ENCODE measurements at regions not wholly inside any gene's neighbourhood (a gene's known extent, or its start where the extent isn't known, plus 50 kb on each side); places are given as distances from the start of the nearest gene placed in this dataset.

GRCh38 chr2:160672211-160672610 is 178.6 kb upstream of the RBMS1 start:
- no peak for DNase-seq (ENCODE audit: low spot score)

GRCh38 chr2:160674146-160674750 is 180.6 kb upstream of the RBMS1 start:
- no peak for DNase-seq (ENCODE audit: low spot score)

- DNase-seq (ENCODE audit: low spot score), result no peak
These were observed 186.1 kb upstream of the RBMS1 start for GRCh38 chr2:160679686-160680085.

GRCh38 chr2:160680294-160680693 is 186.7 kb upstream of the RBMS1 start:
- no peak for DNase-seq (ENCODE audit: low spot score)

- DNase-seq (ENCODE audit: low spot score), result no peak
These were observed 187.4 kb upstream of the RBMS1 start for GRCh38 chr2:160680974-160681373.

DNA sequence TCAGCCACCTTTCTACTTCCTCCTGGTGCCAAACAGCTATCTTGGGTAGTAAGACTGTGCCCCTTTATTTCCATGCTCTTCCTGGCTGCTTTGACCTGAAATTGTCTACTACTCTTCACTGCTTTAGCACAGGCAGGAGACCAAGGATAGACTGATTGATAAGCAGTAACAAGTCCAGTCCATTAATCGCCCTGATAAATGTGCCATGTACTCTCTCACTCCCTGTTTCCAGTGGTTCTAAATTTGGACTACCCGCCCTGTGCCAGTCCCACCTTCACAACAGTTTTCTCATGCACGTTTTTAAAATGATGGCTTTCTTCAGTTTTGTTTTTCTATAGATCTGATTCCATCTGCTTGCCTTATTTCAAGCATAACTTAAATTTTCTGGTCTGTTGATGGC is 189.6 kb upstream of the RBMS1 start:
- no peak for DNase-seq (ENCODE audit: low spot score)

DNA sequence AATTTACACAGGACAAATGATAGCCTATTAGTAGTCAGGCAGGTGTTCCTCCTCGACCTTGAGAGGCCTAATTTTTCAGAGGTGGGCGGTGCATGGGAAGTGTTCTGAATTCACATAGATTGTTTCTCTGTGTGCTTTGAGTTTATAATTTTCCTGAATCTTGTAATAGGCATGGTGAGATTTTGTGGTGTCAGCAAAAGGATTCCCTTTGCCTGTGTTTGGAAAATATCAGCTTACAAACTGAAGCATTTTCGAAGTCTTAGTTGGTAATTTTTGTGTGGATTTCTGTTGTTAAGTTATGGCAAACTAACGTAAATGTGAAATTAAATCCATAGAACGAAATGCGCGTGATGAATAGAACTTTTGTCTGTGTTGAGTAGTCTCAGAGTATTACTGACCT is 194.0 kb upstream of the RBMS1 start:
- DNase-seq (ENCODE audit: low spot score), result no peak

DNA sequence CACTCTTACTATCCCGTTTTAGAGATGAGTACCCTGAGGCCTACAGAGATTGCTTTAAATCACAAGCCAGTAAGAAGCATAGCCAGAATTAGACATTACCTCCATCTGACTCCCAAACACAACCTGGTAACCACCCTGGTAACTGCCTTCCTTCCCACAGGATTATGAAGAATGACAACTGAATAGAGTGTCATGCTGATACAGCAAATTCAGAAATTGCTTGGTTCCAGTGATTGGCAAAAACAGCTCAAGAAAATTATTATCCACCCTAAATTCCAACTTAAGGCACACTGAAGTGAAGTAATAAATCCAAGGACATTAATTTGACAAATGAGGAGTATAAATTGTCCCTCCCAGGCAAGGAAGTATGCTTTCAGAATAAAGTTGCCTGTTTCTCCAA is 195.8 kb upstream of the RBMS1 start:
- no peak for DNase-seq (ENCODE audit: low spot score)

- DNase-seq (ENCODE audit: low spot score), result no peak
These were observed 200.6 kb upstream of the RBMS1 start for GRCh38 chr2:160694221-160694620.

- DNase-seq (ENCODE audit: low spot score), result no peak
These were observed 201.0 kb upstream of the RBMS1 start for GRCh38 chr2:160694631-160695030.

DNA sequence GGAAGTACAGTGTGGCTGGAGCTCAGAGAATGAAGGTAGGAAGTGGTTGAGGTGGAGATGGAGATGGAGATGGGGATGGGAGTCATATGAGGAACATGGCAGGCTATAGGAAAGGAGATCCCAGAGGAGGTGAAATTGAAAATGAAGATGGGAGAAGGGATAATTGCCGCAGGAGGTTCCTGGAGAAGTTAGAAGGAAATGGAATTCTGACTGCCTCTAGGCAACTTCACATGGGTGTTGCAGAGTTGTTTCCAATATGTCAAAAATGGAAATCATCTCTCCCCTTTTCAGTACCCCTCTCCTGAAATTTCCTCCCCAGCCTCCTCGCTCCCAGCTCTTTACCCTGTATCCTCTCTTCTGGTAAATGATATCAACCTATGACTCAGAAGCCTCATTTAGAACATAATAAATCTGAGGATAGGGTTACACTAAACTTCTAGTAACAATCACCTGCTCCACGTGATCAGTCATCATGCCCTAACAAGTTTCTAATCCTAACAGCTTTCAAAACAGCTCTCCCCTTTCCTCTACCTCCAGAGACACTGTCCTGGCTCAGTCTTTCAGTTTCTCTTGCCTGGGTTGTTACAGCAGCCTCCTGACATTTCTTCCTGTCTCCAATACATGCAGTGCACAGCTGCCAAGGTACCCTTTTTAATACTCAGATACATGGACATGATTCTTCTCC is 201.9 kb upstream of the RBMS1 start:
- DNase-seq (ENCODE audit: low spot score), result no peak

GRCh38 chr2:160696087-160696452 is 202.5 kb upstream of the RBMS1 start:
- DNase-seq (ENCODE audit: low spot score), result no peak

DNA sequence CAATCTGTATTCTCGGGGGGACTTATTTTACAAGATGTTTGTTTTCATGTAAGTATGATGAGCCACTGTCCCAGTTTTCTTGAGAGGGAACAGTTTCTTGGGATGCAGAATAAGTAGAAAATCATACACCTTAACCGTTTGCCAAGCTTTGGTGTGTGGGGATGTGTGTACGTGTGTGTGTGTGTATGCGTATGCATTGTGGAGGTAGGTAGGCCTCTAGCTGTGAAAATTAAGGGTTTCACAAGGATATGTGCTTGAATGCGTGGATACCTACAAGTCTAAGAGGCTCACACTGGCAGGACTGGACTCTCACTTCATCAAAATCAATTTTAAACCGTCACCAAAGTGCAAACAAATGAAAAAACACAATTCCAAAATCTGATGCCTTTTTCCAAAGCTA is 204.2 kb upstream of the RBMS1 start:
- DNase-seq (ENCODE audit: low spot score), result no peak

DNA sequence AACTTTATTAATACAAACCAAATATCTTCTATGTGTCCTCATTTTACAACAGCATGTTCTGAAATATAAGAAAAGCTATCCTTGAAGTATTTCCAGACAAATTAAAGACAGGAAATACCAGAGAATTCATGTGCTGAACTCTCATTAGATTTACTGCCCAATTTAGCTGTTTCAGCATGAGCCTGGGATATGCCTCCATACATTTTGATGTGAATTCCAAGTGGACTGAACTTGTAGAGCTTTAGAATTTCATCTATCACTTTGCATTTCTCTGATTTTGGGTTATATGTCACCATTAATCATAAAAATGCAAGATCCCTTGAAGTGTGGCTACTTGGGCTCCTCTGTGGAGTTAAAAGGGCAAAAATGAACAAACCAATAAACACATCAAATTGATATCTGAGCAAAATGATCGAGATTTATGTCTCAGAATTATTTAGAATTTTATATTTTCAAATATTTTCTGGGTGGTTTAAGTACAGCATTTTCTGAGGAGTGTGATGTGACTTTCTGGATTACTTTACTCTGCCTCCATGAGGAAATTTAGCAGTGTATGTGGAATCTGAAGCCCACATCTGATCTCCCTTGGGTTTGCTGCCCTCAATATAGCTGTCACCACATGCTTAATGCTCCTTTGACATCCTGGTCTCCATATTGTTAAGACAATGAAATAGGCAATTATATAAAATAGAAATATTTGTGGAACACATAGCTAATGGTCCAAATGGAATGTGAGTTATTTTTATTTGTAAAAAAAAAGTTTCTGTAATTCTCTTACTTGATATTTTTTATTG is 206.6 kb upstream of the RBMS1 start:
- no peak for DNase-seq (ENCODE audit: low spot score)

- no peak for DNase-seq (ENCODE audit: low spot score)
These were observed 208.2 kb upstream of the RBMS1 start for GRCh38 chr2:160701822-160702221.

GRCh38 chr2:160702754-160703153 is 209.1 kb upstream of the RBMS1 start:
- DNase-seq (ENCODE audit: low spot score), result no peak

- DNase-seq (ENCODE audit: low spot score), result no peak
These were observed 210.3 kb upstream of the RBMS1 start for GRCh38 chr2:160703648-160704585.

GRCh38 chr2:160715428-160715827 is 221.8 kb upstream of the RBMS1 start:
- DNase-seq (ENCODE audit: low spot score), result no peak

GRCh38 chr2:160719116-160719515 is 225.5 kb upstream of the RBMS1 start:
- DNase-seq (ENCODE audit: low spot score), result no peak

DNA sequence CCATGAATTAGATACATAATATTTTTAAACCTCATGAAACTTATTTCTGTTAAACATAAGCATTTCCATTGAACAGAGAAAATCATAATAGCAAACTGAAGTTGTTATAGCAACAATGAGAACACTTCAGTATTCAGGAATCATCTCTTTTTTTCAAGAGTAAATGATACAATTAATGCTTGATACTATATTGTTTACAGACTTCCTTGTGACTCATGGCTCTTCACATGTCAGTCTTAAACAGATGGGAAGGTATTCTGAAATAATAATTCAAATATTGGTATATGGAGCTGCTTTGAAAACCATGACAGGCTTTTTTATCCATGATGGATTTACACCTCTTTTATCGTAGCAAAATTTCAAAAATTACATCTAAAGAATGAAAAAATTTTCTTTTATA is 226.5 kb upstream of the RBMS1 start:
- no peak for DNase-seq (ENCODE audit: low spot score)

DNA sequence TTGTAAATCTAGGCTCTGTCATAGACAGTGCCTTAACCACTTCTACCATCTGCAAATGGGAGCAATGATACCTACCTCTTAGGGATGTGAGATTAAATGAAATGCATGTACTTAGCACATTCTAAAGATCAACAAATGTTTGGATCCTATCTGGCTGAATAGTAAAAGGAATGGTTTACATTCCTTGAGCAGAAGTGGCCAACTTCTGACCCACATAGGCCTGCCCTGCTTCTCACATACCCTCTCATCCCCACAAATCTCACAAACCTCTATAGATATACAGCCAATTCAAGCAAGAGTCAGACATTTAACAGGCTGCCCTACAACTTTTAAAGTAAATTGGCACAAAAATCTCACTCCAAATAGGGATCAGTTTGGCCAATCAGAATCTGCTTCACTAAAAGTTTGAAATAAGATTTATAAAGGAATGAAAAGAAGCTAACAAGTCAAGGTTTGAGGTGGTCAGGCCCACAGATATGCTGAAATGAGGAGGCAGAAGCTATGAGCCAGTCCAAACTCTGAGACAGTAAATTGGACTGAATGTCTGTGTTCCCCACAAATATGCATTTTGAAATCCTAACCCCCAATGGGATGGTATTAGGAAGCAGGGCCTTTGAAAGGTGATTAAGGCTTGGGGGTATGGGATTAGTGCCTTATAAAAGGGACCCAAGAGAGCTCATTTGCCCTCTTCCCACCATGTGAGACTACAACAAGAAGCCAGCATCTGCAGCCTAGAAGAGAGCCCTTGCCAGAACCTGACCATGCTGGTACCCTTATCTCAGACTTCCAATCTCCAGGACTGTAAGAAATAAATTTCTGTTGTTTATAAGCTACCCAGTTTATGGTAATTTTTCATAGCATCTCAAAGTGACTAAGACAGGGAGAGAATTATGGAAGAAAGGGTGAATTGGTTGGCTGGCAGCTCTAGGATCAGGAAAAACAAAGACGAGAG is 227.8 kb upstream of the RBMS1 start:
- DNase-seq (ENCODE audit: low spot score), result no peak
